NB4 (cell line): ENCODE measurements at regions not wholly inside any gene's neighbourhood (a gene's known extent, or its start where the extent isn't known, plus 50 kb on each side); places are given as distances from the start of the nearest gene placed in this dataset.

Experiments used
- CTCF ChIP-seq: IDR thresholded peaks from one replicate; pipeline ENCODE4 v1.5.1; 2012; ENCODE audit warnings: low read depth, low read length
- MAX ChIP-seq: IDR thresholded peaks from 2 replicates; pipeline ENCODE4 v1.6.1; 2011; ENCODE audit warnings: low read depth, low read length
- POLR2A ChIP-seq: IDR thresholded peaks from 2 replicates; pipeline ENCODE4 v1.6.1; 2011; ENCODE audit warnings: mild to moderate bottlenecking; ENCODE audit not compliant: insufficient read length; ENCODE audit errors: extremely low read depth

DNA sequence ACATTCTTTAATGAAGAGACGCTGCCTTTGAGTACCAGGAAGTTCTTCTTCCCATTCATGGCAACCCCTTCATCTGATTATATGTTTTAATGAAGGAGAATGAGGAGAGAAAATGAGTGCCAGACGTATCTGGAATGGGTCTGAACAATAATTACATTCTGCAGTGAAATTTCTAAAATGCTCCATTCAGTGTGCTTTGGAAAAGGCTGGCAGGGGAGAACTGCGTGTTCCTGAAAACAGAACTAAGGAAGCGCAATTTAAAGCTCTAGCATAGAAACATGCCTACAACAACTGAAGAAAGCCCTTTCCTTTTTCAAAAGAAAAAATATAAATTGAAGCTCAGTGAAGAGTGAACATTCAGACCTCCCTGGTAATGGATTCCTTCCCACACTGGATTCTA lies 58.8 kb downstream of the BOD1L2 start:
- no peak for TF ChIP-seq CTCF
- no peak for TF ChIP-seq POLR2A
- TF ChIP-seq MAX, result no peak
